ENCODE measurements at regions not wholly inside any gene's neighbourhood (a gene's known extent, or its start where the extent isn't known, plus 50 kb on each side); places are given as distances from the start of the nearest gene placed in this dataset.

- intact Hi-C loops (cut with DNase I): no loop called here
- Histone ChIP-seq H3K36me3 (no peaks in the 10 kb centered on the region), H3K27ac (no peak overlapping the region), H3K4me1 (no peaks in the 10 kb centered on the region), H3K27me3 (no peaks in the 10 kb centered on the region), H3K4me3 (no peak overlapping the region), H3K9me3 (no peaks in the 10 kb centered on the region)
- TF ChIP-seq CTCF (IDR thresholded peaks at IDR 0.05): no peak
- no peak for DNase-seq
- ATAC-seq: no peak
Measured at GRCh38 chr15:96219681-96220080, 110.8 kb upstream of the NR2F2 start.

- Histone ChIP-seq H3K4me1 (no peaks in the 10 kb centered on the region), H3K27me3 (no peaks in the 10 kb centered on the region), H3K4me3 (no peak overlapping the region), H3K27ac (no peak overlapping the region), H3K9me3 (no peaks in the 10 kb centered on the region), H3K36me3 (no peaks in the 10 kb centered on the region)
- DNase-seq (no peak), ATAC-seq (no peak)
- TF ChIP-seq CTCF (IDR thresholded peaks at IDR 0.05): no peak
- intact Hi-C loops (cut with DNase I): no loop called here
Measured at GRCh38 chr15:96220657-96221056, 109.8 kb upstream of the NR2F2 start.

- H3K27ac ChIP-seq: no peak overlapping the region
- H3K4me1 ChIP-seq: no peaks in the 10 kb centered on the region
- no peaks in the 10 kb centered on the region for H3K27me3 ChIP-seq
- no peaks in the 10 kb centered on the region for H3K36me3 ChIP-seq
- no peaks in the 10 kb centered on the region for H3K9me3 ChIP-seq
- ATAC-seq: no peak
- no peak for TF ChIP-seq CTCF (IDR thresholded peaks at IDR 0.05)
- no peak for DNase-seq
- no peak overlapping the region for H3K4me3 ChIP-seq
- intact Hi-C loops (cut with DNase I): no loop called here
Measured at GRCh38 chr15:96222981-96223380, 107.5 kb upstream of the NR2F2 start.

GRCh38 chr15:96223939-96224338 is 106.6 kb upstream of the NR2F2 start:
- no peak for TF ChIP-seq CTCF (IDR thresholded peaks at IDR 0.05)
- H3K4me3 ChIP-seq: no peak overlapping the region

GRCh38 chr15:96225642-96226259 is 104.7 kb upstream of the NR2F2 start:
- TF ChIP-seq CTCF (IDR thresholded peaks at IDR 0.05): no peak
- ATAC-seq (no peak), DNase-seq (no peak)
- Histone ChIP-seq H3K4me1 (no peaks in the 10 kb centered on the region), H3K36me3 (no peaks in the 10 kb centered on the region), H3K27ac (no peak overlapping the region), H3K27me3 (no peaks in the 10 kb centered on the region), H3K4me3 (no peak overlapping the region), H3K9me3 (no peaks in the 10 kb centered on the region)
- intact Hi-C loops (cut with DNase I): no loop called here

More at GRCh38 chr15:96223939-96224338, 106.6 kb upstream of the NR2F2 start:
- ATAC-seq (no peak), DNase-seq (no peak)
- H3K36me3 ChIP-seq: no peaks in the 10 kb centered on the region
- no peaks in the 10 kb centered on the region for H3K4me1 ChIP-seq
- no peaks in the 10 kb centered on the region for H3K9me3 ChIP-seq
- H3K27me3 ChIP-seq: no peaks in the 10 kb centered on the region
- no peak overlapping the region for H3K27ac ChIP-seq
- intact Hi-C loops (cut with DNase I): no loop called here
